Sciatic nerve (tissue), 2 donors: ENCODE measurements at regions not wholly inside any gene's neighbourhood (a gene's known extent, or its start where the extent isn't known, plus 50 kb on each side); places are given as distances from the start of the nearest gene placed in this dataset.

Experiments
- ATAC-seq: fragments of 200-7000 bp; cut with Tn5 transposase; one replicate; pipeline ENCODE4 v1.9.1; 2020; ENCODE audit warnings: mild to moderate bottlenecking, moderate library complexity
- DNase-seq: peaks from one replicate; pipeline ENCODE4 v3.0.0-alpha.2; 2020; ENCODE audit warnings: low spot score
- intact Hi-C: fragments of 100-400 bp; cut with DNase I; formaldehyde crosslinking; loops from one replicate; pipeline ENCODE4 v1.14.2; 2022
- donor health status: DM: no; HTN: no; CAD: no.
- donor health status: DM: no; HTN: no; CAD: no.

DNA sequence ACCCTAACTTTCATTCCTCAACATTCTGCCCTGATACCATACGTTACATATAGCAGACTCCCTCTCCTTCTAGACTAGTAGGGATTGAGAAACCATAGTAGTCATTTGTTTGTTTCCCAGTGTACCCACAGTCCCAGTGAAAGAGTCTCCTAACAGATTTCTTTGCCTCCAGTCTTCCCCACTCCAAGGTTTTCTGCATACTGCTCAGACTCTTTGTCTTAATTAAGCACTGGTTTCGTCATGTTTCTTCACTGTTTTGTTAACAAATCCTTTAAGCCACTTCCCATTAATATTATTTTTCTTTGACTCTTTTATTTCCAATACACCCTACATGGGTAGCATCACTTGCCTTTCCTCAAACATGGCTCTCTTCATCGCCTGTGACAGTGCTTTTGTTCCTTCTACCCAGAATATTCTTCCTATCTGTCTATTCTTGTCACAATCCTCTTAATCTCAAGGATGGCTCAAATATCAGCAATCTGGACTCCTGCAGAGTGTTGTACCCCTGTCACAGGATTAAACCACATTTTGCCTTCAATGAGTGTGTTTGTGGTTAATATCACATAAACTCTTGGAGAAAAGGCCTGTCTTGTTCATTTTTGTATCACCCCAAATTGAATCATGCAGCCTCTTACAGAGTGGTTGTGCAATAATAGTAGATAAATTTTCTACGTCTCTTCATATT is 92.7 kb upstream of the KLF12 start:
- no peak for DNase-seq
- no peak for ATAC-seq
- intact Hi-C loops, result no loop called here

DNA sequence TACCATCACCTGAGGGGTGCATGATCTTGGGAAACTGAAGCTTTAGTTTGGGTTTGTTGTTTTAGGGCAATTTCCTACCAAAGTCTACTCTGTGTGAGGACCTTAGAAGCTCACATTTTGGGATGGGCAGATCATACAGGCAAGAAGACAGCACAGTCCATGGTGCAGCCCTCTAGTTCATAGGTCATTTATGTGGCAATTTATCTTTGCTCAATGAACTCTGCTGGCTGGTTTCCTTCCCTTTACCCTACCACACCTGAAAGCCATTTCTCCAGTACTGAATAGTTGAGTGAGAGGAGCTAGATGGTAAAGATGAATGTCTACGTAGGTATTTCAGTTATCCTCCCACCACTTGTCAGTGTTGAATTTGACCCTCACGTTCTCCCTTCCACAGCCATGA is 87.5 kb upstream of the KLF12 start:
- ATAC-seq (no peak), DNase-seq (no peak)
- intact Hi-C loops, result no loop called here

DNA sequence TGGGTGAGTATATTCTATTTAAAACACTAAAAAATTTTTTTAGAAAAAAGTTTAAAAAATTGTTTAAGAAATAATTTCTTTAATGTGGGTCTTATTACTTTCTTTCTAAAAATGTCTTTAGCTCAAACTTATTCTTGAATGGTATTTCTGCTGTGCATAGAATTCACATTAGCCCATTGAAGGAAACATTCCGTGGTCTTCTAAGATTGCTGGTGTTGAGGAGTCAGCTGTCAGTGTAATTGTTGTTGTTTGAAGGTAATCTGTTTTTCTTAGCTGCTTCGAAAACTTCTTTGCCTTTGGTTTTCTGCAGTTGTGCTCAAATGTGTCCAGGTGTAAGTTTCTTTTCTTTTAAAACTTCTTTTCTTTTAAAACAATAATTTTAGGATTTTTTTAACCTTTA is 85.4 kb upstream of the KLF12 start:
- intact Hi-C loops, result no loop called here
- DNase-seq (no peak), ATAC-seq (no peak)

DNA sequence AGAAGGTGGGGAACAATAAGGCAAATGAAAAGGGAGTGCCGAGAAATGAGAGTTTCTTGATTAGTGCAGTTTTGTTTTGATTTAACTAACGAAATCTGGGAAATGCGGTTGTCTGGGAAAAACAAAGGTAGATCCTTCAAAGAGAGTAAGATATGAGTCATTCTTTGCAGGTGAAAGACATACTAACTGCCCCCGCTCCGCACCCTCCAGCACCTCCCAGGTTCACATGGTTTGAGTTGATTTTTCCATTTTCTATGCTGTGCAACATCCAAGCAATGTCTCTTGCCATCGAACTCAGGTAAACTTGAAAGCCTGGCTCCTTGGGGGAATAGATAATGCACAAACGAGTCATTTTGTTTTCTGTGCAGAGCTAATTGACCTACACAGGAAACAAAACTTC is 84.1 kb upstream of the KLF12 start:
- ATAC-seq (no peak), DNase-seq (no peak)

GRCh38 chr13:74217811-74218210 is 83.6 kb upstream of the KLF12 start:
- intact Hi-C loops, result no loop called here
- ATAC-seq, result no peak
- no peak for DNase-seq

More for the DNA sequence above, 84.1 kb upstream of the KLF12 start:
- intact Hi-C loops, result no loop called here

DNA sequence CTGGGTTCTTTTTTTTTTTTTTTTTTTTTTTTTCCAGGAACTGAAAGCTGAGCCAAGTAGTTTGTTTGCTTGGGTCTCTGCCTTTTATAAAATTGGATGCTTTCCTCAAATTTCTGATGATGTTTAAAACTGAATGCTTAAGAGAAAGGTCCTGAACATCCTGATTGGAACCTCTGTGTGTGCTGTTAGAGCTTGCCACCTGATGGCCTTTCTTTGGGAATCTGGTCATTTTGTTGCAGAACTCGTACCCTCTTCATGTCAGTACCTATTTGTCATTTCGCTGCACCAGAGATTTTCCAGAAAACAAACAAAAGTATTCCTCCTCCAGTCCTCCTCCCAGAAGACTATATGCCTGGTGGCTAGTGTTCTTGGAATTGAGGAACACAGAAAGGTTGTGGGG is 81.2 kb upstream of the KLF12 start:
- ATAC-seq, result no peak
- DNase-seq, result no peak
- intact Hi-C loops, result no loop called here

DNA sequence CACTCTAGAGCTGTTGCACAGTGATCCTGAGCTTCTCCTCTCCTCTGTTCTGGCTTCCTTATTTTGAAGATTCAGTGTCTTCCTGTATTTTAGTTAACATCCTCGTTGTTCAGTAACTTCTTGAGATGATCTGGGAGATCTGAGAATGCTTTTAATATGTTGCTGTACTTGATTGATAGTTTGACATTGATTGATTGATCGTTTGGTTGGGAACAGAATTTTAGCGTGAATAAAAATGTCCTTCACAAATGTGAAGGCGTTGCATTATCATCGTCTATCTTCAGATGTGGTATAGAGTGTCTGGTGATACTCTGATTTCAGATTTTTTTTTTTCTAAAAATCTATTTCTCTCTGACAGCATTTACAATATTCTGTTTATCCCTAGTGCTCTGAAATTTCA is 80.1 kb upstream of the KLF12 start:
- intact Hi-C loops, result no loop called here
- no peak for ATAC-seq
- no peak for DNase-seq

DNA sequence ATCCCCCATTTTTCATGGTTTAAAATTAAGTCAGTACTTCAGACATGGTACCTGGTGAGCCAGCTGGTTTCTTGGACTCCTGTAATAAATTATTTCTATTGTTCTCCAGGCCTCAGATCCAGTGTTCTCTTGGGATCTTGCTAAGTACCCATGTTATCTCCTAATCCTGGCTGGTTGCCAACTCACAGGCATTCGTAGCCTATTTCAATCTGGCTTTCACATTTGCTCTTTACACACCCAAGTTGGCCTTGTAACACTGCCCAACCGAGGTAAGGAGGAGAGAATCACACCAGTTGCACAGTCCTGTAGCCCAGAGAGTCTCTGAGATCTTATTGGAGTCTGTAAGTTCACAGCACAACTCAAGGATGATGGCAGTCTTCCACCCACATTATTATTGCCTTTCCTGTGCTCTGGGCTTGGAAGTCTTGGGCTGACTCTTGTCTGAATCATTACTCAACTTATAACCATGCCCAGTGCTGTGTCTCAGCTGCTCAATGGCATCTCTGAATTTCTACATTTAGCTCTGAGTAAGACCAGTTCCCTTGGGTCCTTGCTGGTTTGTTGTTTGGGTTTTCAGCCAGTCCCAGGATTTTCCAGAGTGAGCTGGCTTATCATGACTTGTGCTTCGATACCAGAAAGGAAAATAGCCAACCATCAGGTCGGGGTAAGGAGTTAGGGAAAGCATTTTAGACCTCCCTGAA is 76.6 kb upstream of the KLF12 start:
- intact Hi-C loops, result no loop called here
- ATAC-seq, result peak; percentile 68
- no peak for DNase-seq

GRCh38 chr13:74206855-74207254 is 72.7 kb upstream of the KLF12 start:
- no peak for DNase-seq
- intact Hi-C loops, result no loop called here
- no peak for ATAC-seq

DNA sequence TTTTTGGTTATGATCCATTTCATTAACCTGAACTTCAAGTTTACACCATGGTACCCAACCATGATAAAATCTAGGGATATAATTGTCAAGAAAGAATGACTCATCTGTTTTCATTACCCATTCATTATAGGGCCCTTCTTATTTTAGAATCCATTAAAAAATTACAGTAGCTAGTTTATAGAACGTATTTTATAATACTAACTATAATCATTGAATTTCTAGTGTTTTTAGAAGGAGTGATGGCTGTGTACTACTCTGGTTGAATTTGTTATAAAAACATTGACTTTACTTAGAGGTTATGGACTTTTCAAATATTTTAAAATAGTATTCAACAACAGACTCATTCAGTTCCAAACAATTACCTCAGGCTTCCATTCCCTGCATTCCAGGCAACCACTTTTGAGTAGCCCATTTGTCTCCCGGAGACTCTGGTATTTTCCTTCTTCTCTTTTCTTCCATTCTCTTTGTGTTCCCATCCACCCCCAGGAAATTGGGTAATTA is 71.9 kb upstream of the KLF12 start:
- no peak for DNase-seq
- intact Hi-C loops, result no loop called here
- ATAC-seq, result peak; percentile 77

DNA sequence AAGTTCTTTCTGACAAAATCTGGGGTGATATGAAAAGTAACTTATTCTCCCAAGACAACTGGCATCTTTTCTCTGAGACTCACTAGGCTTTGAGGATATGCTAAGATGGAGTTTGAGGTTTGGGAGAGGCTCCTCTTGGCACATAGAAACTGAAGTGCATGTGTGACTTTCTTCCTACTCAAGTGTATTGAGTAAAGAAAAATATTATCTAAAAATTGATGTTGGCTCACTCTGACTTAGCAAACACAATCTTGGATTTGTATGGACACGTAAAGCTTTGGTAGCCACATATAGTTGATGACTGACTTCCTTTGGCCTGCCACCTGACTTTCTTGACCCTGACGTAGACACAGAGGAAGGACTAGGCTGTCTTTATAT is 71.1 kb upstream of the KLF12 start:
- DNase-seq (no peak), ATAC-seq (no peak)

DNA sequence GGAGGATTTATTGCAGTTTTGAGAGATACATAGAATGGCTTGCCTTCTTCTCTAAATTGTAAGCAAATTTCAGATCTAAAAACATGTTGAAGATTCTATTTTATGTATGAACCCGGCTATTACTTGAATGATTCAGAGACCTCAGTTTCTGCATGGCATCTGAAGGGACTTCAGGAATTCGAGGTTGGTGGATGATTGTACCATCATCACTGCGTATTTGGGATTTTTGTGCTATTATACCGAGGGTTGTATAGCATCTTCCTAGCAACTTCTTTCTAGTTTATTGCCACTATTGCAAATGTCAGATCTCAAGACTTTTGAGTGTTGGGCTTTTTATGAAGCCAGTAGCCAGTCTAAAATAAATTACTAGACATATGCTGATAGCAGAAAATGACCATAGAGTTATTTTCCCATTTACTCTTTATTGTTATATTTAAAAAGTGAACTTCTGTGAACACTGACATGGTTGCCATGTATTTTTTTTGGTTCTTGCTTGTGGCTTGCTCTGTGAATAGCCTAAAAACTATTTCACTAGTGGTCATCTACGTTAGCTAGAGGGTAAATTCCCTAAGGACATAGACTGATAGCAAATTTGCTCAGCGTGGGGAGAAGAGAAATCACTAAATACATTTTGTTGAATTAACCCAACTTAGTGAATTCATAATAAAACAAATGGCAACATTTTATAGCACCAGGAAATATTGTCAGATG is 70.6 kb upstream of the KLF12 start:
- DNase-seq (no peak), ATAC-seq (no peak)
- intact Hi-C loops, result no loop called here

More for the DNA sequence above, 71.1 kb upstream of the KLF12 start:
- intact Hi-C loops, result no loop called here

- intact Hi-C loops, result no loop called here
- DNase-seq, result no peak
- no peak for ATAC-seq
Measured at GRCh38 chr13:74203576-74203975, 69.4 kb upstream of the KLF12 start.

- intact Hi-C loops, result no loop called here
- DNase-seq, result no peak
- ATAC-seq, result no peak
Measured at GRCh38 chr13:74202129-74202813, 68.1 kb upstream of the KLF12 start.

- DNase-seq, result no peak
- intact Hi-C loops, result no loop called here
Measured at GRCh38 chr13:74201530-74201929, 67.3 kb upstream of the KLF12 start.

DNA sequence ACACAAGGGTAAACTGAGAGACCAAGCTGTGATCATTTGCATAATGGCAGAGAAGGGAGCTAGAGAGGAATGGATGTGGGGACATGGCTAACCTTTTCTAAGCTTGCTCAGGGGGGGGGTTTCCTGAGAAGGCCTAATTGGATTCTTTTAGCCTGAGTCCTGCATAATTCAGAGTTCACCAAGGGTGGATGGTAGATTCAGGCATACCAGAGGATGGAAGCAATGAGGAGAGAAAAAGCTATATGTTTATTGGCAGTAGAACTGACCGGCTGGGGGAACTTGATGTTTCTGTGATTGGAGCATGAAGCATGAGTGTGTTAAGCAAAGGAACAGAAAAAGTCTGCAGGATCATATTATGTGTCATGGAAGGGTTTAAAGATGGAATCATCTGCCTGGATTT is 65.9 kb upstream of the KLF12 start:
- DNase-seq (no peak), ATAC-seq (no peak)
- intact Hi-C loops, result no loop called here

More at GRCh38 chr13:74201530-74201929, 67.3 kb upstream of the KLF12 start:
- ATAC-seq, result no peak

DNA sequence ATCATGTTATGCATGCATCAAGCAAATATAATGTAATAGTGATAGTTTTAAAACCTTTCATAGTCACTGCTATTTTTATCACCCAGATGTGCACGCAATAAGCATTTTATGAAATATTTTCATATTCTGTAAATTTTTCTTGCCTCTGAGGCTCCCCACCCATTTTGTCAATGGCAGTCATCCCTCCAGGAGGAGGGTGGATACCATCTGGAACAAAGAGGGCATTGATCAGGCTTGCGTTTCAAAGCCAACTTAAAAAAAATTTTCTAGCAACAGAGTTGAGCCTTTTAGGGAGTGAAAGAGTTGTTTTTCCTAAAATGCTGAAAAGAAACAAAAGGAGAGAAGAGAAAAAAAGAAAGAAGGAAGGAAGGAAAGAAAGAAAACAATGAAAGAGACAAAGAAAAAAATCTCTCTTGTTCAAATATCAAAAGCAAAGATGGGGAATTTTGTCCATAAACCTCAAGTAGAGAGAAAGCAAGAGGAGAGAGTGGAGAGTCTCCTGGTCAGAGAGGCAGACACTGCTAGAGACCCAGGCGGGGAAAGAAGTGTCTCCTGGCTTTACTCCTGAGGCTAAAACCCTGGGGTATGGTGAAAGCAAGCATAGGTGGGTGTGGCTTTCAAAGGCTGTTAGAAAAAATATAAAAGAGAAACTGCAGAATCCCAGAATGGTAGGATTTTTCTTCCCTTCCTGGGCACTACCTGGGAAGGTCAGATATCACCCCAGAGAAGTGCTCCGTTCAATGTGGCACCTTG is 63.6 kb upstream of the KLF12 start:
- ATAC-seq (peak; percentile 62), DNase-seq (no peak)

GRCh38 chr13:74194846-74195245 is 60.6 kb upstream of the KLF12 start:
- intact Hi-C loops, result no loop called here
- no peak for DNase-seq
- no peak for ATAC-seq

More for the DNA sequence above, 63.6 kb upstream of the KLF12 start:
- intact Hi-C loops, result no loop called here

GRCh38 chr13:74193391-74193790 is 59.2 kb upstream of the KLF12 start:
- ATAC-seq (no peak), DNase-seq (no peak)
- intact Hi-C loops, result no loop called here
